ENCODE measurements at regions not wholly inside any gene's neighbourhood (a gene's known extent, or its start where the extent isn't known, plus 50 kb on each side); places are given as distances from the start of the nearest gene placed in this dataset.

DNA sequence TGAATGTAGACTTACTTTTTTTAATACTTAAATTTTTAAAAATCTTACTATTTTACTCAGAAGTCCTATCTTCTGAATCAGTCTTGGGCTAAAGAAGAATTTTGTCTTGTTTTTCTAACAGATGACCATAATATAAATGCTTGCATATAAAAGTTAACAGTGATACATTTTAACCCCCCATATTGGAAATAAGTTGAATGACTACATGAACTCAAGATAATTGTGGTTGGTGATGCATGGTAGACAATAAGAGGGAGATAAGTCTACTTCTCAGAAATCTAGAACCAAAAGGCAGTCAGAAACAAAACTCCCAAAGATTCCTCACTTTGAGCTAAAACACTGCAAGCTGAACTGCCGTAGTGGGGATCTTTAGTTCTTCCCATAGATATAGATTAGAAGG is 868.4 kb upstream of the SOX9 start:
- TF ChIP-seq POLR2A (IDR thresholded peaks at IDR 0.05; ENCODE audit: low read depth, low read length) = no peak
- no peak for TF ChIP-seq CTCF (IDR thresholded peaks at IDR 0.05; ENCODE audit: extremely low read depth in 1 of 2, insufficient read depth in 1 of 2, low read depth in 1 of 2, low read length in 2 of 2)
- TF ChIP-seq EZH2 (IDR thresholded peaks at IDR 0.05; ENCODE audit: borderline replicate concordance, low read depth, low read length, severe bottlenecking) = no peak
- TF ChIP-seq, protein P1, sequence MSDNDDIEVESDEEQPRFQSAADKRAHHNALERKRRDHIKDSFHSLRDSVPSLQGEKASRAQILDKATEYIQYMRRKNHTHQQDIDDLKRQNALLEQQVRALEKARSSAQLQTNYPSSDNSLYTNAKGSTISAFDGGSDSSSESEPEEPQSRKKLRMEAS (IDR thresholded peaks at IDR 0.05; ENCODE audit: insufficient read depth, insufficient read length) = no peak
- no peak for TF ChIP-seq POLR2AphosphoS5 (IDR thresholded peaks at IDR 0.05; ENCODE audit: insufficient read depth, low read depth, low read length)
- TF ChIP-seq FOS (IDR thresholded peaks at IDR 0.05; ENCODE audit: borderline replicate concordance, insufficient read depth, low read length) = no peak
- no peak for TF ChIP-seq JUN (IDR thresholded peaks at IDR 0.05; ENCODE audit: borderline replicate concordance, insufficient read depth, insufficient read length, low read depth)
- TF ChIP-seq MYC (IDR thresholded peaks at IDR 0.05; ENCODE audit: low read depth, low read length) = no peak

Measured in endothelial cell of umbilical vein (primary cell).